ENCODE measurements at regions not wholly inside any gene's neighbourhood (a gene's known extent, or its start where the extent isn't known, plus 50 kb on each side); places are given as distances from the start of the nearest gene placed in this dataset.

DNA sequence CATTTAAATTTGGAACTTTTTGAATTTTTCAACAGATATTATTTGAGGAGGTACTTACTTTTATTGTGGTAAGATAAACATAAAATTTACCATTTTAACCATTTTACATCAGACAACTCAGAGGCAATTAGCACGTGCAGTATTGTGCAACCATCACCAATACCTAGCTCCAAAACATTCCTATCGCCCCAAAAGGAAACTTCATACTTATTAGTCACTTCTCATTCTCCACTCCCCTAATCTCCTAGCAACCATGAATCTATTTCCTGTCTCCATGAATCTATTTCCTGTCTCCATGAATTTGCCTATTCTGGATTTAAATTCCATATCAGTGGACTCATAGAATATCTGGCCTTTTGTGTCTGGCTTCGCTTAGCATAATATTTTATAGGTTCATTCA lies 69.9 kb upstream of the FAM136A start:
- no peak overlapping the region for H3K4me3 ChIP-seq (ENCODE audit: low read depth, low read length)
- TF ChIP-seq, protein P1, sequence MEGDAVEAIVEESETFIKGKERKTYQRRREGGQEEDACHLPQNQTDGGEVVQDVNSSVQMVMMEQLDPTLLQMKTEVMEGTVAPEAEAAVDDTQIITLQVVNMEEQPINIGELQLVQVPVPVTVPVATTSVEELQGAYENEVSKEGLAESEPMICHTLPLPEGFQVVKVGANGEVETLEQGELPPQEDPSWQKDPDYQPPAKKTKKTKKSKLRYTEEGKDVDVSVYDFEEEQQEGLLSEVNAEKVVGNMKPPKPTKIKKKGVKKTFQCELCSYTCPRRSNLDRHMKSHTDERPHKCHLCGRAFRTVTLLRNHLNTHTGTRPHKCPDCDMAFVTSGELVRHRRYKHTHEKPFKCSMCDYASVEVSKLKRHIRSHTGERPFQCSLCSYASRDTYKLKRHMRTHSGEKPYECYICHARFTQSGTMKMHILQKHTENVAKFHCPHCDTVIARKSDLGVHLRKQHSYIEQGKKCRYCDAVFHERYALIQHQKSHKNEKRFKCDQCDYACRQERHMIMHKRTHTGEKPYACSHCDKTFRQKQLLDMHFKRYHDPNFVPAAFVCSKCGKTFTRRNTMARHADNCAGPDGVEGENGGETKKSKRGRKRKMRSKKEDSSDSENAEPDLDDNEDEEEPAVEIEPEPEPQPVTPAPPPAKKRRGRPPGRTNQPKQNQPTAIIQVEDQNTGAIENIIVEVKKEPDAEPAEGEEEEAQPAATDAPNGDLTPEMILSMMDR (IDR thresholded peaks at IDR 0.05; ENCODE audit: low read depth, low read length), result no peak
- DNase-seq (ENCODE audit: low read depth, low spot score), result peak; percentile 35
- in situ Hi-C loops (cut with HindIII; ENCODE audit: low sequenced_read_pairs), result no loop called here

DNA sequence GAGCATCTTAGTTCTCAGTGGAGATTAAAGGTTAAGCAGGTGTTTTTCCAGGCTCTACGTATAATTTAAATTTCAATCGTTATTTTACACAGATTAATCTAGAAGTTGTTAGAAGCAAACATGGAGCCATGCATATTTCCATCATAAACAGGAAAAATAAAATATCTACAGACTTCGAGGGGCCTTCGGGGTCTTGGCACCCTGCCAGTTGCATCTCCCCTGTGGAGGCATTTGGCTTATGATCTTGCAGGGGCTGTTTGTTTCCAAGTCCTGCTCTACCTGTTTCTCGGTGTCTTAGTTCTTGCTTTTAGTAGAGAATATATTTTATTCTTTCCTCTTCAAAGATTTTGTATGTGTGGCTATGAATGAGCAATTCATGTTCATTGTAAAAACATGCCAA lies 67.2 kb upstream of the FAM136A start:
- in situ Hi-C loops (cut with HindIII; ENCODE audit: low sequenced_read_pairs), result no loop called here
- TF ChIP-seq, protein P1 (IDR thresholded peaks at IDR 0.05; ENCODE audit: low read depth, low read length), result no peak
- DNase-seq (ENCODE audit: low read depth, low spot score), result no peak
- no peak overlapping the region for H3K4me3 ChIP-seq (ENCODE audit: low read depth, low read length)

DNA sequence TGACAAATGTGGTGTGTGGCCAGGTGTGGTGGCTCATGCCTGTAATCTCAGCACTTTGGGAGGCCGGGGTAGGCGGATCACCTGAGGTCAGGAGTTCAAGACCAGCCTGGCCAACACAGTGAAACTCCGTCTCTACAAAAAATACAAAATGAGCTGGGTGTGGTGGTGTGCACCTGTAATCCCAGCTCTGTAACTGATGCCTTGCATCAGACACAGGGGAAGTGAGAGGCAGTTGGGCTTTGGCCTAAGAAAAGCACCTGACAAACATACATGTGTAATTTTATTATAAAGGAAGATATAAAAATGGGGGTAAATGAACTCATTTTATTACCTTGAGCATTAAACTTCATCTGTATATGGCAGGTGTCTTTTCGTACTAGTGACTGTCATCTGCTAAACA lies 66.7 kb upstream of the FAM136A start:
- no peak for DNase-seq (ENCODE audit: low read depth, low spot score)
- H3K4me3 ChIP-seq (ENCODE audit: low read depth, low read length), result no peak overlapping the region
- in situ Hi-C loops (cut with HindIII; ENCODE audit: low sequenced_read_pairs), result no loop called here
- TF ChIP-seq, protein P1 (IDR thresholded peaks at IDR 0.05; ENCODE audit: low read depth, low read length), result no peak

DNA sequence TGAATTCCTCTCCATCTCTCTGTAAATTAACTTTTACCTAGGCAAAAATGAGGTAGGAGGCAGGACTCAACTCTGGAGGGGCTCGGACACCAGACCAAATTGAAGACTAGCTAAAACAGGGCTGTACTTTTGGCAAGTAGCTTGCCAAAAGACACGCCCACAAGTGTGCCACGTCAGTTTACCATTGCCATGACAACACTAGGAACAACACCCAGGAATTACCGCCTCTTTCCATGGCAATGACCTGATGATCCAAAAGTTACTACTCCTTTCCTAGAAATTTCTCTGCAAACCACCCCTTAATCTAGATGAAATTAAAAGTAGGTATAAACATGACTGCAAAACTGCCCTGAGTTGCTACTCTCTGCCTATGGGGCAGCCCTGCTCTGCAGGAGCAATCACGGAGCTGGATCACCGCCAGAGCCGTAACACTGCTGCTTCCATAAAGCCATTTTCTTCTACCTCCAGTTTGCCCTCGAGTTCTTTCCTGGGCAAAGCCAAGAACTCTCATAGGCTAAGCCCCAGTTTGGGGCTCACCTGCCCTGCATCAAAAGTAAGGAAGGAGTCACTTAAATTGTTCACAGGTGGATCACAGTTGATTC lies 66.0 kb upstream of the FAM136A start:
- peak; percentile 22 for DNase-seq (ENCODE audit: low read depth, low spot score)
- in situ Hi-C loops (cut with HindIII; ENCODE audit: low sequenced_read_pairs), result no loop called here
- H3K4me3 ChIP-seq (ENCODE audit: low read depth, low read length), result no peak overlapping the region
- TF ChIP-seq, protein P1 (IDR thresholded peaks at IDR 0.05; ENCODE audit: low read depth, low read length), result no peak

DNA sequence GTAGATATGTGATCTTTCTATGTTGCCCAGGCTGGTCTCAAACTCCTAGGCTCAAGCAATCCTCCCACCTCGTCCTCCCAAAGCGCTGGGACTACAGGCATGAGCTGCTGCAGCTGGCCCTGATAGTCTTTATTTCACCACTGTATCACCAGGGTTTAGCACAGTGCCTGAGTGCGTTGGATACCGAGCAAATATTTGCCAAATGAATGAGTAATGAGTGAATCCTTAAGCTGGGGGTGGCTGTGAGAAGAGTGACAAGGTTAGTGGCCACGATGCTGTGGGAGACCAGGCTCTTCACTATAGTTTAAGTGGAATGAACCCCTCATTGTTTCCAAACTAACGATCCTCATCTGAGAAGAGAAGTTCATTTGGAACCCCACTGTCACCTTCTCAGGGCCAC lies 60.8 kb upstream of the FAM136A start:
- H3K4me3 ChIP-seq (ENCODE audit: low read depth, low read length), result no peak overlapping the region
- TF ChIP-seq, protein P1 (IDR thresholded peaks at IDR 0.05; ENCODE audit: low read depth, low read length), result no peak
- in situ Hi-C loops (cut with HindIII; ENCODE audit: low sequenced_read_pairs), result no loop called here
- DNase-seq (ENCODE audit: low read depth, low spot score), result no peak

DNA sequence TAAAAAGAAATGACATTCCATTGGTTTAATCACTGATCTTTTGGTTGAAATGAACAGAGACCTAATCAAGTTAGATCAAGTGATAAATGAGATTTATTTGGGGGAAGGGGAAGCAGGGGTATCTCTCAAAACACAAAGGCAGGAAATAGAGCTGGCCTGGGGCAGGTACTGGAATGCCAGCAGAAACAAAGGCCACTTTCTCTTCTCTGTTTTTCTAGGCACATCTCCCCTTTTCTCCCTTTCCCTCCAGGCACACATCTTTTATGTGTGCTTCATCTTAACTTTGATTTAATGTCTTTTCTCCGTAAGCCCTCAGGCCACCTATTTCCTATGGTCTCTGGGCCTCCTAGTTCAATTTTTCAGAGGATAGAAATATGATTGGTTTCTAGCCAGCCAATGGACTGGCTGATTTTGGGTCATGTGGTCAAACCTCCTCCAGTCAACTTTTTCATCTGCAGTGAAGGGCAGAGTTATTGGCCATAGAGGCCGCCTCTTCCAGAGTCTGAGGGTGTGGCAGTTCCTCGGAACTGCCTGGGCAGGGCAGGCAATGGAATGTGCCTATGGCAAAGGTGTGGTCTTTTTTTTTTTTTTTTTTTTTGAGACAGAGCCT lies 58.9 kb upstream of the FAM136A start:
- in situ Hi-C loops (cut with HindIII; ENCODE audit: low sequenced_read_pairs), result no loop called here
- no peak for DNase-seq (ENCODE audit: low read depth, low spot score)
- TF ChIP-seq, protein P1 (IDR thresholded peaks at IDR 0.05; ENCODE audit: low read depth, low read length), result no peak
- H3K4me3 ChIP-seq (ENCODE audit: low read depth, low read length), result no peak overlapping the region
